ENCODE measurements at regions not wholly inside any gene's neighbourhood (a gene's known extent, or its start where the extent isn't known, plus 50 kb on each side); places are given as distances from the start of the nearest gene placed in this dataset.
"Not testable (repeated sequence)": the region's sequence is repeated elsewhere in the genome, so short reads cannot be mapped to it uniquely, and the experiment has no call there.

- DNase-seq: peak; percentile 34
These were observed 193.3 kb downstream of the LAT start for GRCh38 chr16:29177888-29178726.

GRCh38 chr16:29177203-29177887 lies 192.5 kb downstream of the LAT start:
- peak; percentile 30 for DNase-seq

GRCh38 chr16:29176822-29177202 lies 192.0 kb downstream of the LAT start:
- DNase-seq: peak; percentile 13

GRCh38 chr16:29176154-29176470 lies 191.3 kb downstream of the LAT start:
- peak; percentile 13 for DNase-seq

GRCh38 chr16:29175411-29176153 lies 190.7 kb downstream of the LAT start:
- DNase-seq: not testable (repeated sequence)

GRCh38 chr16:29173371-29174305 lies 188.8 kb downstream of the LAT start:
- DNase-seq: peak; percentile 4

GRCh38 chr16:29172098-29172724 lies 187.4 kb downstream of the LAT start:
- DNase-seq: not testable (repeated sequence)

- DNase-seq: not testable (repeated sequence)
These were observed 186.4 kb downstream of the LAT start for GRCh38 chr16:29171296-29171695.

GRCh38 chr16:29170393-29171119 lies 185.7 kb downstream of the LAT start:
- peak; percentile 59 for DNase-seq

GRCh38 chr16:29169295-29169994 lies 184.6 kb downstream of the LAT start:
- peak; percentile 46 for DNase-seq

- DNase-seq: peak; percentile 32
These were observed 183.8 kb downstream of the LAT start for GRCh38 chr16:29168515-29169259.

GRCh38 chr16:29164442-29165089 lies 179.7 kb downstream of the LAT start:
- peak; percentile 1 for DNase-seq

- not testable (repeated sequence) for DNase-seq
These were observed 175.3 kb downstream of the LAT start for GRCh38 chr16:29160171-29160570.

- peak; percentile 16 for DNase-seq
These were observed 174.8 kb downstream of the LAT start for GRCh38 chr16:29159603-29160002.

- peak; percentile 20 for DNase-seq
These were observed 173.9 kb downstream of the LAT start for GRCh38 chr16:29158785-29159184.

GRCh38 chr16:29158031-29158784 lies 173.4 kb downstream of the LAT start:
- peak; percentile 20 for DNase-seq

- DNase-seq: peak; percentile 73
These were observed 172.4 kb downstream of the LAT start for GRCh38 chr16:29157051-29157923.

Measured in left hindlimb (tissue), 1 donor.